NCI-H2107 treated with DMSO at 0.1 percent for 48 hours (cell line): ENCODE measurements at regions not wholly inside any gene's neighbourhood (a gene's known extent, or its start where the extent isn't known, plus 50 kb on each side); places are given as distances from the start of the nearest gene placed in this dataset.

Source experiments
- DNase-seq: peaks from one replicate; lab custom pipeline; 2025; ENCODE audit not compliant: unreplicated experiment; lab: John Stamatoyannopoulos, UW

- DNase-seq, result no peak
These were observed 74.9 kb upstream of the NR2F2 start for GRCh38 chr15:96255599-96255998.

DNA sequence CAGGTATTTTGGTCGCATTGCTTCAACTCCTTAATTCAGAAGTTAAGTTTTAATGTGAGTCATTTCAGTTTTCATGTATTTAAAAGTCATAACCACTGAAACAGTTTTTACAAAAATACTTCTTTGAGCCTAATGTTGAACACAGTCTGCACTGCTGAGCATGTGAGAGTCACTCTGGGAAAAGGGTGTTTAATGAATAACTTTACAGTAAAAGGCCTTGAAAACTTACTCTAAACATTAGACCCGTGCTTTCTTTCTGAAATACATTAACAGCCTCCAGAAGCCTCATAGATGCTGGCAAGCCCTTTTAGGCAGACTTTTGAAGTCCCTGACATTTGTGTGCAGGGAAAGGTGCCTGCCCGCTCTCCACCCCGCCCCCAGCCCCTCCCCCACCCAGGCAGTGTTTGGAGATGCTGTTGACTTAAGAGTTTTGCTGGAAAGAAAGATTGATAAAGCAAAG lies 68.9 kb upstream of the NR2F2 start:
- DNase-seq, result no peak

DNA sequence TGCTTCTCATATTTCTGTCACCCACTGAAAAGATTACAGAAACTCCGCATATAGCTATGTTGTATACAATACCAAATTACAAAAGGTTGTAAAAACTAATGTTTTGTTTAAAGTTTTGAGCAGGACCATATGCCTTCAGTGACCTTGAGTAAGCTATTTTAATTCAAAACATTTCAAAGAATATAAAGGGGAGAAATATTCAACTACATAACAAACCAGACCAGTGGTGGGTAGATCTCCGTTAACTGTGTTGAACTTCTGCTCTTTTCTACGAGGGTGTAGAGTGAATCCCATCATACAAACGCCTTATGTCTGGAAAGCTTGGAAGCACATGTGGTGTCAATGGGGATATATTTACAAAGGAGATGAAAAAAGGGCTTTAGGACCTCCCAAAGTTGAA lies 68.4 kb upstream of the NR2F2 start:
- DNase-seq, result no peak

- no peak for DNase-seq
These were observed 67.7 kb upstream of the NR2F2 start for GRCh38 chr15:96262549-96263489.

DNA sequence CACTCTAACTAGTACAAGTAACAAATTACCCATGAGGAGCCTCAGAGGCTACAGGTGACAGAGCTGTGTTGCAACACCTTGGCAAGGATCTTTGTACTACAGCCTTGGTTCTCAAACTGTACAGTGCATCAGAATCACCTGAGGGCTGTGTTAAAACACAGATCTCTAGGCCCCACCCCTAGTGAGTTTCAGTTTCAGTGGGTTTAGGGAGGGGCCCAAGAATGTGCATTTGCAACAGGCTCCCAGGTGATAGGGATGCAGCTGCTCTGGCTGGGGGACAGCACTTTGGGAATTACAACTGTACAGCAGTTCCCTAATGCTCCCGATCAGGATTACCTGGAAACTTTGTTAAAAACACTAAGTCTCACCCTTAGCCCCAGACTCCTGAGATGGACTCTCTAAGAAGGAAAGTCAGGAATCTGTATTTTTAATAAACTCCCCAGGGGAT lies 66.1 kb upstream of the NR2F2 start:
- no peak for DNase-seq

GRCh38 chr15:96264801-96265515 lies 65.5 kb upstream of the NR2F2 start:
- DNase-seq, result no peak

- no peak for DNase-seq
These were observed 64.0 kb upstream of the NR2F2 start for GRCh38 chr15:96266456-96266855.

- no peak for DNase-seq
These were observed 63.0 kb upstream of the NR2F2 start for GRCh38 chr15:96267463-96267862.

DNA sequence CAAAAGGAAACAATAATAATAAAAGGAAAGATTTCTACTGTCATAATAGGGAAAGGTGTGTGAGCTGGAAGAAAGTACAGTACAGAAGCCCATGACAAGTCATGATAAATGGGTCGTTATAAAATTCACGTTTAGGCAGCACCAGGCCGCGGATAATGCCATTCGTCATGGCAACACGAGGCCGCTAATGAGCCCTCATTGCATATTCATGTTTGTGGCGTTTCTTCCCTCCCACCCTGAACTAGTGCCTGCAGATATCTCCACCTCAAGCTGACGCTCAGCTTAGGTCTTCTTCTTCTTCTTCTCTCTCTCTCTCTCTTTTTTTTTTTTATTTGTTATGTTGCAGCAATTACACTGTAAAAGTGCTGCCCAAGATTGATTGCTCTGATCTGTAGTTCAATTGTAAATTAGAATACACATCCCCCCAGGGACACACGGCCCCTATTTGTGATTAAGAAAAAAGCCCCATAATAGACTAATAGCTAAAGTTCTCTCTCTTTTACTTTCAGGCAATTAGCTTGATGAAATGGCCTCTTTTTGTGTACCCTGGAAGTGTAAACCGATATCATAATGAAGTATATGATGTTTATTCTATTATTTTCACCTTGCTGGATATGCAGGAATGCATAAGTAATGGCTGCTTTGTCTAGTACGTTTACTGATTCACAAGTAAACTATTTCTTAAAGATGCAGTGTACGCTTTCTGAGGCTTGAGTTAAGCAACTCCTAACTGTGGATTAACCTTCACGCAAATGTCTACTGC lies 61.9 kb upstream of the NR2F2 start:
- no peak for DNase-seq

DNA sequence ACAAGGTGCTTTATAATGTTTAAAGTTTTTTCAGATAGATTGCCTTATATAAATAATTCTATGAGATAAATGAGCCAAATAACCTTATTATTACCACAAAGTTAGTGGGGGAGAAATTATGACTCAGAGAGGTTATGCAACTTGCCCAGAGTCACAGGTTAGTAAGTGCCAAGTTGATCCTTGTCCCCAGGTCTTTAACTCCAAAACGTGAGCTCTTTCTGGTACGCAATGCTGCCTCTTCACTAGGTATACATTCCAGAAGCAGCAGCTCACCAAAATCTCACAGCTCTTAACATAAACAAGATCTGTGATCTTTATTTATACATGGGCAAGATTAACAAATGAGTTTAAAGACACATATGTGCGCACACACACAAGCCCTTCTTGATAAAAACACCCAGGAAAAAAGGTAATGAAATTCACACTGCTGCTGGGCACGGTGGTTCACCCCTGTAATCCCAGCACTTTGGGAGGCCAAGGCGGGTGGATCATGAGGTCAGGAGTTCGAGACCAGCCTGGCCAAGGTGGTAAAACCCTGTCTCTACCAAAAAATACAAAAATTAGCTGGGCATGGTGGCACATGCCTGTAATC lies 59.8 kb upstream of the NR2F2 start:
- no peak for DNase-seq

GRCh38 chr15:96272427-96272826 lies 58.1 kb upstream of the NR2F2 start:
- DNase-seq, result no peak

DNA sequence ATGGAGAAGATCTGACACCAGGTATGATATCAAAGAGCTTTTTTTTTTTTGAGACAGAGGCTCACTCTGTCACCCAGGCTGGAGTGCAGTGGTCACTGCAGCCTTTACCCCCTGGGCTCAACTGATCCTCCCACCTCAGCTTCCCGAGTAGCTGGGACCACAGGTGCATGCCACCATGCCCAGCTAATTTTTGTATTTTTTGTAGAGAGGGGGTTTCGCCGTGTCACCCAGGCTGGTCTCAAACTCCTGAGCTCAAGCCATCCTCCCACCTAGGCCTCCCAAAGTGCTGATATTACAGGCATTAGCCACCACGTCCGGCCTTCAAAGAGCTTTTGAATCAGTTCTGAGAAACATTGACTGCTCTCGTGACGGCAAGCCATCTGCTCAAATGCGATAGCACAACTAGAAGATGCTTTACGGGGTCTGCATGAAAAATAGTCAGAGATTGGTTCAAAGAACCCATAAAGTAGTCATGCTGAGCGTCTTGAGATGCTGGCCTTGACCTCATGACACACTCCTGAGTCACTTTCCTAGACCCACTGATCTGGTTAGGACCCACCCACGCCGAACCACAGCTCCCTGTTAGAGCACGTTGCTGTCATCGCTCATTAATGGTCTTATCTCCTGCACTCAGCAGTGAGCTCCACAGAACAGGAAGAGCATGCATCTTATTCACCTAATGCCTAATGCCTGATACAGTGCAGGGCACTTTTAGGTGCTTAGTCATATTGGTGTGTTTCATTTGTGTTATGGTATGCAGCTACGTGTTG lies 57.0 kb upstream of the NR2F2 start:
- DNase-seq, result no peak

- DNase-seq, result no peak
These were observed 56.4 kb upstream of the NR2F2 start for GRCh38 chr15:96274087-96274440.

- DNase-seq, result no peak
These were observed 55.8 kb upstream of the NR2F2 start for GRCh38 chr15:96274698-96275097.

DNA sequence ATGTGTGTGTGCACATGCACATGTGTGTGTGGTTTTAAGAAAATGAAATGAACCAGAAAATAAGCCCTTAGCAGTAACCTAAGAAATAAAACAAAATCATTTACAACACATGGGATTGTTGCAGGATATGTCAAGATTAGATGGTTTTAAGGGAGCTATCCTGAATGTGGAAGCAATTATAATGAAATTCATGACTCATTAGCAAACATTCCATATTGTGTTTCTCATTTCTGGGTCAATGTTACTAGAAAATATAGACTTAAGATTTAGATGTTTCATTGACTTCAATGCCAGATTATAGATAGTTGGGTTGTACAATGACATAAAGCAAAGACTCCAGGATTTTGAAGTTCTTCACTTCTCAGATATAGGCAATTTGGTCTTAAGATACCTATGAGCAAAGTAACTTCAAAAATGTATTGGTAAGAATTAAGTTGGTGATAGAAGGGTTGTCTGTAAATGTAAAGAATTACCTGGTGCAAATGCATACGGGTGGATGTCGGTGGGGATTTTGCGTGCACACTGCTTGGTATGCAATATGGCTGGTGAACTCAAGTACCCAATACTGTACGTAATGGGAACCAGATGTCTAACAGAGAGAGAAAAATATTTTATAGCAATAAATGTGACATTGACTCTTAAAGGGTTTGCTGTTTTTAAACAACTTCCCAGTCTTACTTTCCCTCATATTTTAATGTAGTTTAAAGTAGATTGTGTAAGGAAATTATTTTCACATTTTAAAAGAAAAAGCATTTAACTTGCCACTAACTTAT lies 53.9 kb upstream of the NR2F2 start:
- DNase-seq, result no peak
